GM13977 (cell line): ENCODE measurements at regions not wholly inside any gene's neighbourhood (a gene's known extent, or its start where the extent isn't known, plus 50 kb on each side); places are given as distances from the start of the nearest gene placed in this dataset.

Experiments used
- DNase-seq: peaks from one replicate; pipeline ENCODE4 v3.0.0; 2012; ENCODE audit warnings: low spot score
- in situ Hi-C: fragments of 300-500 bp; cut with MboI; formaldehyde crosslinking; loops from one replicate; pipeline ENCODE4 v1.12.0; 2022; ENCODE audit warnings: low sequenced_read_pairs, low pct_unique_long_range_greater_than_20kb, mixed read lengths, inconsistent platforms; ENCODE audit not compliant: unreplicated experiment
- TF ChIP-seq, protein P1 (sequence below): IDR thresholded peaks from 2 replicates; pipeline ENCODE4 v1.5.1; 2012; ENCODE audit warnings: mild to moderate bottlenecking, control low read depth; ENCODE audit not compliant: insufficient read depth; ENCODE audit errors: extremely low read depth, missing control alignments

DNA sequence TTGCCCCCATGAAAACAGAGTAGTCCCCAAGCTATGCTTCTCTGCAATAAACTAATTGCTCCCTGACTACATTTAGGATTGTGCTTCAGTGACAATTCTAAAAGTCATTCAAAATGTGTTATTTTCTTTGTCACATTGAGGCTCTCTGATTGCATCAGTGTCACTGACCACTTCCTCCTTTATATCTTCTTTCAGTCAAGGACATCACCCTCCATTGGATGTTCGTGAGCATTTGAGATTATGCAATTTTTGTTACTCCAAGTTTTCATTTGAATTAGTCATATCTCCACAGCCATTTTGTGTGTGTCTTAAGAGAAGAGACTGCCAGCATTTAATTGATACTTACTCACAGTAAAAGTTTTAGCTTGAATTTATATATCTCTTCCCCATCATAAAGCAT, 780.8 kb upstream of the GCFC2 start:
- TF ChIP-seq, protein P1, sequence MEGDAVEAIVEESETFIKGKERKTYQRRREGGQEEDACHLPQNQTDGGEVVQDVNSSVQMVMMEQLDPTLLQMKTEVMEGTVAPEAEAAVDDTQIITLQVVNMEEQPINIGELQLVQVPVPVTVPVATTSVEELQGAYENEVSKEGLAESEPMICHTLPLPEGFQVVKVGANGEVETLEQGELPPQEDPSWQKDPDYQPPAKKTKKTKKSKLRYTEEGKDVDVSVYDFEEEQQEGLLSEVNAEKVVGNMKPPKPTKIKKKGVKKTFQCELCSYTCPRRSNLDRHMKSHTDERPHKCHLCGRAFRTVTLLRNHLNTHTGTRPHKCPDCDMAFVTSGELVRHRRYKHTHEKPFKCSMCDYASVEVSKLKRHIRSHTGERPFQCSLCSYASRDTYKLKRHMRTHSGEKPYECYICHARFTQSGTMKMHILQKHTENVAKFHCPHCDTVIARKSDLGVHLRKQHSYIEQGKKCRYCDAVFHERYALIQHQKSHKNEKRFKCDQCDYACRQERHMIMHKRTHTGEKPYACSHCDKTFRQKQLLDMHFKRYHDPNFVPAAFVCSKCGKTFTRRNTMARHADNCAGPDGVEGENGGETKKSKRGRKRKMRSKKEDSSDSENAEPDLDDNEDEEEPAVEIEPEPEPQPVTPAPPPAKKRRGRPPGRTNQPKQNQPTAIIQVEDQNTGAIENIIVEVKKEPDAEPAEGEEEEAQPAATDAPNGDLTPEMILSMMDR = no peak
- no peak for DNase-seq
- in situ Hi-C loops = no loop called here

DNA sequence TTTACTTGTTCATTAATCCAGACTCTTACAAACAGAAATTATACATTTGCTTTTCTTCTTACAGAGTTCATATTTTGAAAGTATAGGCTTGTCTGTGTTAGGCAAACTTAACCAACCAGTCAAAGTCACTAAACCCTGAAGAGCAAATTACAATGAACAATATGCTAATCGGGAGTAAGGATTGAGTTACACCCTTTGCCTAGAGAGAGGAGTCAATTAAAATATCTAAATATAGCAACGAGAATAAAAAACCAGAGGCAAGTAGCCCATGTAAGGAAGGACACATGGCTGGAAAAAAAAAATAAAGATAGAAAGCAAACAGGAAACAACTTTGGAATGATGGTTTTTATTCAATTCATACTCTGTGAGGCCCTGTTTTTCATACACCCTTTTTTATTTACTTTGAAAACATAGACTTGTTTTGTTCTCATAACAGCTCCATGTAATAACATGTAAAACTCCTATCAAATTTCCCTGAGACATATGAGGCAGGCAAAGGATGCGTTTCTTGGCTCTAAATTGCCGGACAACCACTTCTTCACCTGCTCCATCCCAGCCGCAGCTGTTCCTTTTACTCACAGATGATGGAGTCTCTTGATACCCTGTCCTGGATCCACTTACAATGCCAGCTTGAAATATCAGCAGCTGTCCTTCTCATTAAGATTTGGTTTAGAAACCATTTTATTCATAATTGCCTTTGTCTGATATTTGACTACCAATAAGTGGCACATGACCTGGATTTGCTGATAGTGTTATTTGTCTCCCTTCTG, 767.7 kb upstream of the GCFC2 start:
- in situ Hi-C loops = no loop called here
- TF ChIP-seq, protein P1 = no peak
- no peak for DNase-seq

DNA sequence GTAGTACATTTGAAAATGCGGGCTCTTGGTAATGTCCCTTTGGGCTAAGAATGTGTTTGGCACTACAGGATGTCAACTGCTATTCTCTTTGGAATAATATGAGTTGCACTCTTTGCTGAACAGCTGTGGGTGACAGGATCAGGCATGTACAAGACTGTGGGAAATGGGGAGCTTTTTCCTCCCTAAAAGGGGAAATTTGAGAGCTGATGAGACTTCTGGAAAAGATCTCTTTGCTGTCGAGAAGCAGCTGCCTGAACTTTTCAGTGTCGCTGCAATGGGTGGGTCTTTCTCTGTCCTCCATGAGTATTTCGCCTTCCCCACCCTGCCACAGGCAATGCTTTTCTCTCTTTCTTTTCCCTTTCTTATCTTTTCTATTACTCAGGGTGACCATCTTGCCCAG, 762.2 kb upstream of the GCFC2 start:
- TF ChIP-seq, protein P1 = no peak
- DNase-seq = no peak
- in situ Hi-C loops = no loop called here

DNA sequence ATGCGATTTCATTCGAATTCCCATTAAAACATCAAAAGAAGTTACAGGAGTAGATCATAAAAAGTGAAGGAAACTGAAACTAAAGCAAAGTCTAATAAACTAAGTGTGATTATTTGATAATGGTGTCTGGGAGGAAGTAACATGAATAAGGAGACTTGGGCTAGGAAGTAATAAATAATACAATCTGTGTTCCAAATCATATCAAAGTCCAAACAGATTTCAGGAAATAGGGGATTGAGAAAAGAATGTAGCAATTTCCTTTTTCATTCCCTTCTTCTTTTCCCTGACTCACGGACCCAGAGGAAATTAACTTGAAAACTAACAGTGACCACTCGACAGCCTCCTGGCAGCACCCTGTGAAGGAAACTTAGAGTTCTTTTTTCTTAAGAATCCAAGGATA, 758.4 kb upstream of the GCFC2 start:
- in situ Hi-C loops = no loop called here
- DNase-seq = no peak
- TF ChIP-seq, protein P1 = no peak

DNA sequence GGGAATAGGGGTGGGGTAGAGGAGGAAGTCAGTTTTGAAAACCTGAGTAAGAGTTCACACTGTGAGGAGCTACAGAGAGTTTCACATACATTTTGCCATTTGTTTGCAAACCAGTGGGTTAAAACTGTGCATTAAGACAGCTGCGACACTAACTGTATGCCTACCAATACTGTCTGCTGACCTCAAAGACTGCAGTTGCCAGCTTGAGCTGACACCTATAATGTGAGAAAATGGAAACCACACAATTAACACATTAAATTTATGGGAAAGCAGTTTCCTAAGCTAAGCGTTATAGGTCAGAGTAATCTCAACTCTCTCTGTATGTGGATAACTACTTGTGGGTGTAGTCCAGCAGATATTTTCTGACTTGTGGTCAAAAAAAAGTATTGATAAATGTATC, 756.6 kb upstream of the GCFC2 start:
- in situ Hi-C loops = no loop called here
- no peak for DNase-seq
- TF ChIP-seq, protein P1 = no peak

DNA sequence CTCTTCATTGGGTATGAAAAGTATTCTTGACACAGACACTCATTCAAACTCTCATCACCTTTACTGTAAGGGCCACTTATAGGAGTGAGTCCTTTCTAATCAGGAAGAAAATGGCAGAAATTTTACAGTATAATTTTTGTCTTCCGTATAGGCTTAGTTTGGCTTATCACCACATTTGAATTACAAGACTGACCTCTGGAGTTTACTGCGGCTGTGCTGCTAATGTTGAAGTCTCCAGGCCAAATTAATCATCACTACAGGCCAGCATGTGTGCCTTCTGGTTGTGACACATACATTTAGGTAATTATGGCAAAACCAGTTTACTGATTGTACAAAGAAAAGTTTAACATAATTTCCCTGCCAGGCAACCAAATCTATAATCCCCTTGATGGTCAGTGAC, 753.6 kb upstream of the GCFC2 start:
- TF ChIP-seq, protein P1 = no peak
- in situ Hi-C loops = no loop called here
- no peak for DNase-seq

DNA sequence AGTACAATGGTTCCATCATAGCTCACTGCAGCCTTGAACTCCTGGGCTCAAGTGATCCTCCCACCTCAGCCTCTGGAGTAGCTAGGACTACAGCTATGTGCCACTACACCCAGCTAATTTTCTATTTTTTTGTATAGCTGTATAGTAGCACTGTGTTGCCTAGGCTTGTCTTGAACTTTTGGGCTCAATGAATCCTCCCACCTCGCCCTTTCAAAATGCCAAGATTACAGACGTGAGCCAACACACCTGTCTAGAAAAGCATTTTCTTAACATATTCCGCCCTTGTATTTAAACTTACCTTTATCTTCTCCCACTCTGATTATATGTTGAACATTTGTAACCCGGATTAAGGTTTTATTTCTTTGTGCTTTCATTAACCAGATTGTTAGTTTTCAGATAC, 750.7 kb upstream of the GCFC2 start:
- in situ Hi-C loops = no loop called here
- no peak for DNase-seq
- TF ChIP-seq, protein P1 = no peak
